ENCODE measurements at regions not wholly inside any gene's neighbourhood (a gene's known extent, or its start where the extent isn't known, plus 50 kb on each side); places are given as distances from the start of the nearest gene placed in this dataset.
"Not testable (repeated sequence)": the region's sequence is repeated elsewhere in the genome, so short reads cannot be mapped to it uniquely, and the experiment has no call there.

DNA sequence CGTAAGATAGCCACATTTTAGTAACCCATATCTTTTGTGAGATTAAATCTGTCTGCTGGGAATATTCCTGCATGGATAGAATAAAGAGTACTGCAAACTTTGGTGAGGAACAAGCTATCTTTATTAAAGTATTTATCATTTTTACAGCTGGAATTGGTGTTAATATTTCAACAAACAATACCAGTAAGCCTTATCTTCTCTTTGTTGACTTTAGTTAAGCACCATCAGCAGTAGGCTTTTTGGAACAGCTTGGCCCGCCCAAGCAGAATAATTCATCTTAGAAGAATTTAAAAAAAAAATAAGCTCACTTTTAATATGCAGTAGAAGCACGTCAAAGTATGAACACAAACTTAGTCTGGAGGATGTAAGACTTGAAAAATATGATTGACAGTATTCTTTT, 917.8 kb upstream of the ADGRB3 start:
- no peak for DNase-seq

DNA sequence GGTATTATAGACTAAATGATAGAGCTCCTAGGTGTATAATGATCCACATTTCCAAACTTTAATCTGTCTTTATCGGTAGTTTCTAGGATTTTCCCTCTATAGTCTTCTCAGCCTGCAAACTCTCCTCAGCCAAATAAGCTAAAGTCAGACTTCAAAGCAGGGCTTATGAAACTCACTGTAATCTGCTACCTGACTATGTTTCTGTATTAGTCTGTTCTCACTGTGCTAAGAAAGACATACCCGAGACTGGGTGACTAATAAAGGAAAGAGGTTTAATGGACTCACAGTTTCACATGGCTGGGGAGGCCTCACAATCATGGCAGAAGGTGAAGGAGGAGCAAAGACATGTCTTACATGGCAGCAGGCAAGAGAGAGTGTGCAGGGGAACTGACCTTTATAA, 928.7 kb upstream of the ADGRB3 start:
- DNase-seq: no peak

DNA sequence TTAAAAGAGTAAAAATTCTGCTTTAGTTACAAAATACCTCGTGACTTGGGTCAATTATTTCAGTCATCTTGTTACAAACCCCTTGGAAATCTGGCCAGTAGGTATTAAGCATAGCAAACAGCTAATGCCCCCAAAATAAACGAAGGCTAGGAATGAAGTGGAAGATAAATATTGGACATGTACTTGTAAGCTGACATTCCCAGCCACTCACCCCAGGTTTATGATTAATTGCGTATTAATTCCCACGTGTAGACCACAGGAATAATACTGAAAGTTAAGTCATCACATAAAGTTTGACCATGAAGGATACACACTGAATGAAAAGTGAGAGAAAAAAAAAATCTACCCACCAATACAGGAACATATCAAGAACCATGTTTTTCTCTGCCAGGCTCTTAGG, 936.5 kb upstream of the ADGRB3 start:
- no peak for DNase-seq

DNA sequence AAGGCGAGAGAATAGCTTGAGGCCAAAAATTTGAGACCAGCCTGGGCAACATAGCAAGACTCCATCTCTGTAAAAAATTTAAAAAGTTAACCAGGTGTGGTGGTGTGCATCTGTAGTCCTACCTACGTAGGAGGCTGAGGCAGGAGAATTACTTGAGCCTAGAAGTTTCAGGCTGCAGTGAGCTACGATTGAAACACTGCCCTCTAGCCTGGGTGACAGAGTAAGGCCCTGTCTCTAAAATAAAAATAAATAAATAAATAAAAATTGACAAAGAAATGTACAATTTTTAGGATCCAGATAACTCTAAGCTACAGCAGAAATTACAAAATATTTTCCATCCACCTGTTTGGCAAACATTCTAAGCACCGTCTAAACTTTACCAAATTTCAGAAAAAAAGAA, 941.0 kb upstream of the ADGRB3 start:
- no peak for DNase-seq

DNA sequence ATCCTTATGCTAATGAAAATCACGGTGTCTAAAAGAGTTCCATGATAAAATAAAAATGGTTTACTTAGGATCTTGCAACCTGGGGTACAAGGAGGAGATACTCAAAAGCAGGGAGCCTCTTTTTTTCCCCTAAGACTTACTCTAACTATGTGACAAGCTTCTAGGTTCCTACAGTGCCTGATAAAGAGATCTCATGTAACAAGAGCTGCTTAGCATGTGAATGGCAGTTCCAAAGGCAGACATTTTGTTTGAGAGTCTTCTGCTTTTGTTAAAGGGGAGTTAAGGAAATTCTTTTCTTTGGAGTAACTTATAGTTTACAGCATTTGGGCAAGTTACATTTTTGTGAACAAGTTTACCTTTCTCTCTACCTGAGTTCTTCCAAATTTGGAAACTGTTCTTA, 945.8 kb upstream of the ADGRB3 start:
- DNase-seq: no peak

DNA sequence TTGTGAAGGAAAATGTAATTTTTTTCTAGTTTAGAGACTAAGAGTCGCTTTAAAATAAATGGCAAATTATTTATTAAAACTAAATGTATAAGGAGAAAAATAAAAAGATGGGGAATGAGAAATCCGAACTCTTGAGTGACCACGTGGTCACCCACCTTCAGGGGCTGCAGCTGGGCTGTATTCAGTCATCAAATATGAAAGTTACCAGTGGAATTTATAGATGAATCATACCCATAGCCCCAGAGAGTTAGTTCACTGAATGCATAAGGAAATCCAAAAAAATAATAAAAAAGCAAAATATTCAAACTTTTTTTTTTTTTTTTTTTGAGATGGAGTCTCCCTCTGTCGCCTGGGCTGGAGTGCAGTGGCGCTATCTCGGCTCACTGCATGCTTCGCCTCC, 947.7 kb upstream of the ADGRB3 start:
- DNase-seq: no peak

DNA sequence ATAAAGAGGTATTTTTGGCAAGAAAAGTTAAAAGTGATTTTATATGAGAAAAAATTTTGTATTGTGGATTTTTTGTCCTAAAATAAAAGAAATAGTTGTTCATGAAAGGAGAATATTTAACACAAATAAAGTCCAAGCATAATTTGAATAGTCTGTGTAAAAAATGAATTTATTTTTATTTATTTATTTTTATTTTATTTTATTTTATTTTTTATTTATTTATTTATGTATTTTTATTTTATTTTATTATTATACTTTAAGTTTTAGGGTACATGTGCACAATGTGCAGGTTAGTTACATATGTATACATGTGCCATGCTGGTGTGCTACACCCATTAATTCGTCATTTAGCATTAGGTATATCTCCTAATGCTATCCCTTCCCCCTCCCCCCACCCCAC, 948.9 kb upstream of the ADGRB3 start:
- DNase-seq: not testable (repeated sequence)

DNA sequence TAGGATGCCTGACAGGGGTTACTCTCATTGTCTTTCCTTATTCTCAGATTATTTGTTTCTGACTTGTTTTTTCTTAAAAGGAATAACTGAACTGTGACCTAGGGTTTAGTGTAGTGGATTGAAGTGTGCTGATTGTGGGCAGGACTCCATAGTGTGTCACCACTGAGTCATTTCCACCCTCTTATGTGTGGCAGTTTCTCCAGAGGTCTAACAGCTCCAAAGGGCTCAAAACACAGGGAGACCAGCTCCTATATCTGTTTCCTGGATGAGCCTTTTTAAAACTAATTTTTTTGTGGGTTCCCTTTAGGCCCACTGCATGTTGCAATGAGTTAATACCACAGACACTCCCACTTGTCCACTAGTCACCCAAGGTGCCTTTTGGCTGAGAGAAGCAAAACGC, 951.1 kb upstream of the ADGRB3 start:
- DNase-seq: no peak

DNA sequence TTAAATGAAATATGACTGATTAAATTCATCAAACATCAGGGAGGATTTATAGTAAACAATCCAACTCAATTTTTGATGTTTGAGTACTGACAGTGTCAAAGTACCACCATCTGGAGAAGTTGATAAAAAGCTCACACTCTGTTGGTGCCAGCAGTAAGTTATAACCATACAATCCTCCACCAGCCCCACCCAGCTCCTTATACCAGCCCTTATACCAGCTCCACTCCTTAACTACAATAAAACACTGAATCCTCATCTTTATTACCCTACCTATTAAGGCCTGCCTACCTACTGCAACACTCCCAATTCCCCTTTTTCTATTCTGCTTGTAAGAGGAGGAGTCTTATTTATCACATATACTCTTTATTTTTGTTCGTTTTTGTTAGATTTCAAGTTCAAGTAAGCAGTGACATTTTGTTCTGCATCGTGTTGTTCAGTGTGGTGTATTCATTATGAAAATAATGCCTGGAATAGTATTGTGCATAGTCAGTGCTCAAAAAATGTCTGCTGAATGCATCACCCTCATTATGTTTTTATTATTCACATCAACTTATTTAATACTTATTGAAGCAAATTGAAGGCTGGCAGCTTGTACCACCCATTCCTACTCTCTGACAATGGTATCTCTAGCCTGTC, 954.7 kb upstream of the ADGRB3 start:
- DNase-seq: no peak

DNA sequence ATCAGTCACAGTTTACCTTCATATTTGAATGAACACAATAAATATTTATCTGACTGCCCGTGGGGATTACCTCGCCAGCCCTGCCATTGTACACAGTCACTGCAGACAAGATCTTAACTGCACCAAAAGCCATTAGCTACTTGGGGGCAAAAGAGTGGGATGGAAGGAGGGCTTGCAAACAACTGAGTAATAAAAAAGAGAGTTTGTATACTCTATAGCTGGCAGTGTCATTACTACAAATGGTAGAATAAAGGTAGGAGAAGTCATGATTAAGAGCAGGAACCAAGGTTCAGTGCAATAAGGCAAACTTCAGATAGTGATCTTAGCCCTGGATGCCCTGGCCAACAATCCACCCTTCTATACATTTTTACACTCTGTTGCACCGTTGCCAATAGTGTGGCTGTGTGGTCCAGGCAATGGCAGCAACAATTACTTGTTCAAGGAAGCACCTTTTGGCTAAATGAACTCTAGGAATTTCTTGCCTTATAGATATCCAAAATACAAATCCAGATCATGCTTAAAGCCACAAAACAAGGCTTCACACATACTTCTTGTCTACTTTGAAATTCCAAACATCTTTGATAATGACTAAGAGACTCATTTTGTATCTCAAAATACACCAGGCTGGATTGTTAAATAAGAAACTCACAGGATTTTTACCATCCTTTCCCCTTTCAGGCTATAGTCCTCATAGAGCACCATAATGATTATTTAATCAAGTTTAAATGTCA, 955.4 kb upstream of the ADGRB3 start:
- DNase-seq: no peak

DNA sequence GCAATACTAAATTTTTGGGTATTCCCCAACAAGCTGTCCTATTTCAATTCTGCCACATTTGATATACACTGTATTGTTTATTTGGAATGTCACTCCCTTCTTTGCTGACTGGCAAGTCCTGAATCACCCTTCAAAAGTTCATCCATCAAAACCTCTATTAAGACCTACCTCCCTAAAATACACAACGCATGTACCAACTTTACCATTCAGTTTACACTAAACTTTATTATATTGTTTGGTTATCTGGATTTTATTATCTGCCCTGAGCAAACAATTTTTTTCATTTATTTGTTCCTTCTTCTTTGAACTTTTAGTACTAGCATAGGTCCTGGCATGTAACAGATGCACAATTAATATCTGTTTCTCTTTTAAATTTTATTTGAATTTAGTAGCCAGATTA, 958.2 kb upstream of the ADGRB3 start:
- DNase-seq: no peak

DNA sequence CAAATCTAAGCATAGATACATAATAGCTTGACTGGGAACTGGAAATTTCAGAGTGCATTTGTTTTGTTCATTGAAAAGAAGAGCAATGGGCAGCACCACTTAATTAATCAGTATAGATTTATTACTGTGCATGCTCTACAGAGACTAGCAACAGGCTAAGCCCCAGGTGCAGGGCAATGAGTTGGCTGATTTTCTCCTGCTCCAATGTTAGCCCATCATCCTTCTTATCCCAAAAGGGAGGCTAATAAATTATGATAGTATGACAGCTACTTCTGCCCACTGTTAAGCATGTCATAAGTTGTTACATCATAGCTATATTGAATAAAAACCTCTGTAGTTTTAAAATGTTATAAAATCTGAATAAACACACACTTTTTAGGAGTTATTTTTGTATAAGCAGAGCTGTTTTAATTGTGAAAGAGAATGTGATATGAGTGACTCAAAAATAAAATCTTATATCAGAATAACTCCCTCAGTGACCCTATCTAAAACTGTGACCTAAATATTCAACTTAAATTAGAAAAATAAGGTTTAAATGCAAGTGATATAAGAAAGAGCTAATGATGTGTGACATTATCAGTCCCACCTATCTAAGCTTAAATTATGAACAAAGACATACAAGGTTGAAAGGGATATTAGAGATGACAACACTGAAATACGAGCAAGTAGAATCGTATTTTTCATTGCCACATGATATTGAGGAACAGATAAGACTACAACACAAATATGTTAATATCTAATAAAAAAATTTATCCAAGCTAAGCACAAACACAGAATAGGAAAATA, 967.3 kb upstream of the ADGRB3 start:
- no peak for DNase-seq

DNA sequence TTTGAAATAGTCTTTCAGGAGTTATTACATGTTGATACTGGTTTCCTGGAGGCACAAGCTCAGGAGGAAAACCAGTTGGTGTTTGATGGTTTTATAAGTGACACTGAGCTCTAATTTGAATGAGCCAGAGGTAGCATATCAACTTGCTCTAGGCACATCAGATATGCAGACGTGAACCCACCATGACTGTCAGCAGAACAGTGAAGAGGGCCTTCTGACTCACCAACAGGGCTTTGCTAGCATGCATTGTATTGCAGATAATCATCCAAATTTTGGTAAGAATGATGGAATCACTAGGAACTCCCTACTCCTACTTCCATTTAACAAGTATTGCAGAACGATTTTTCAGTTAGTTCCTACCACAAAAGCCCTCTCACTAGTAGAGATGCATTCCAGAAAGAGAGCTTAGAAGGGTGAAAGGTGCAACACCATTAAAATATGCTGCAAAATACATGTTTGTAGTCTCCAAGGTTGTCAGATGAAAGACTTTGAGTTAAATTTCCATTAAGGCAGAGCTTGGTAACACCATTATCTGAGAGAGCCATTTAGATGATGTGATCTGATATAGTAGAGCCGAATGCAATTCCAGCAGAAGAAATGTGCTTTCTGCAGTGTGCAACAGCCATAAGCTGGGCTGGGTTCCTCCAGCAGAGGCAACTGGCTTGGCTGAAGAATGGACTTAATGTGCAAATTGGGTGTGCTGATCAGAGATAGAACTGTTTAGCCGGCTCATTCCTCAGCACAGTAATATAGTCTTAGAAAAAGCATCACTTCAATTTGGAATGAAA, 968.7 kb upstream of the ADGRB3 start:
- no peak for DNase-seq

DNA sequence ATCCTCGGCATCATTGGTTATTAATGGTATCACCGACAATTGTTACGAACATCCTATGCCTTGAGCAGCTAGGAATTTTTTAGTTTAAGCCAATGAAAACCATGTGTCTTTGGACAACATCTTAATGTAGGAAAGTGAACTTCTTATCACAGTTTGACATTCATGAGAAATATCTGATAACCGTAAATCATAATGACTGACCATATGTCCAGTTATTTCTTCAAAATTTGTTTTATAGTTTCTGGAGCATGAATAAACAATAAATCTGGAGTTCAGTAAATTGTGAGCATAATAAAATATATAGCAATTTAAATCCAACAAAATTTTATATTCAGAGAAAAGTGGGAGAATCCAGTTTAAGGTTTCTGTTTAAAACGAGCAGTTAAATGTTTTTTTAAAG, 970.1 kb upstream of the ADGRB3 start:
- no peak for DNase-seq

DNA sequence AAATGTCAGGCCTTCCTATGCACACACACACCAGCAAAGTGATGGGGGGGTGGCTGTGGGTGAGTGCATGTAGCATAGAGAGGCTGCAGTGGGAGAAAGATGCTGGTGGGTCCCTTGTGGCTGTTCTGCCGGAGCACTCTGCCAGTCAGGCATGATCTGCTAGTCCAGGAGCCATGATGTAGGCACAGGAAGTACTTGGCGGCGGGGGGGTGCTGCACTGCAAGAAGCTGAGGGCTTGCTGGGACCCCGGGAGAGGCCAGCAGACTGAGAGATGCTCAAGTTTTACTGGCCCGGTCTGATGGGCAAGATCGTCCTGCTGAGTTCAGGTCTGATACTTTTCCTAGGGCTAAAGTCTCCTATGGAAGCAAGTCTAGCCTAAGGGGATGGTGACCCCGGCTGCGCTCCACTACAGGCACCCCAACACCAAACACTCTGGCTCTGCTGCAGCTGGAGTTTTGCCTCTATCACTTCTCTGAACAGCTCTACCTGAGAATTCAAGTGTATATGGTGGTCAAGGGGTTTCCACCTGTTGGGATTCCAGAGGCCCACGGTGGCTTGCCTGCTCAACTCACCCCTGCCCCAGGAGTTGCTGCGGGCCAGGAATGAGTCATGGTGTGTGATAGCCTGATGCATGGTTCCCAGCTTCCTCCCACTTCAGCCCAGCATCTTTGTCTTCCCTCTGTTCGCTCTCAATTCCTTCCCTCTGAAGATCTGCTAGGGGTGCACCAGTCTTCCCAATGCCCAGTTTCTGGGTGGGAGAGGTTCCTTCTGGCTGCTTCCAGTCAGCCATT, 971.8 kb upstream of the ADGRB3 start:
- DNase-seq: no peak

DNA sequence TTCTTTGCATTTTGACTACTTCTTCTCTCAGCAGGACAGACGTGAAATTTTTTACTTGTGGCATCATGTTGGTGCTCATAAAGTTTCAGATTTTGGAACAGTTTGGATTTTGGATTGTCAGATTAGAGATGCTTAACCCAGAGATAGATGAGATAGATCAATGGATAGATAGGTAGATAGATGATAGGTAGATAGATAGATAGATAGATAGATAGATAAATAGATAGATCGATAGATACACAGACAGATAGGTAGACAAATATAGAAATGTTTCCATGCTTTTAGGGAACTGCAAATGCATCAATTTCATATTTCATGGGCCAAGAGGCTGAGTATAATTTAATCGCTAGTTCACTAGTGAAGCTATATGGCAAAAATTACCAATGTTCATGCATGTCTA, 981.5 kb upstream of the ADGRB3 start:
- no peak for DNase-seq

DNA sequence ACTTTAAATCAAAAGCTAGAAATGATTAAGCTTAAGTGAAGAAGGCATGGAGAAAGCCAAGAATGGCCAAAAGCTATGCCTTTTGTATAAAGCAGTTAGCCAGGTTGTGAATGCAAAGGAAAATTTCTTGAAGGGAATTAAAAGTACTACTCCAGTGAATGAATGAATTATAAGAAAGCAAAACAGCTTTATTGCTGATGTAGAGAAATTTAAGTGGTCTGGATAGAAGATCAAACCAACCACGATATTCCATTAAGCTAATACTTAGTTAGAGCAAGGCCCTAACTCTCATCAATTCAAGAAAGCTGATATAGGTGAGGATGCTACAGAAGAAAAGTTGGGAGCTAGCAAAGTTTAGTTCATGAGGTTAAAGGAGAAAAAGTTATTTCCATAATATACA, 988.5 kb upstream of the ADGRB3 start:
- no peak for DNase-seq

DNA sequence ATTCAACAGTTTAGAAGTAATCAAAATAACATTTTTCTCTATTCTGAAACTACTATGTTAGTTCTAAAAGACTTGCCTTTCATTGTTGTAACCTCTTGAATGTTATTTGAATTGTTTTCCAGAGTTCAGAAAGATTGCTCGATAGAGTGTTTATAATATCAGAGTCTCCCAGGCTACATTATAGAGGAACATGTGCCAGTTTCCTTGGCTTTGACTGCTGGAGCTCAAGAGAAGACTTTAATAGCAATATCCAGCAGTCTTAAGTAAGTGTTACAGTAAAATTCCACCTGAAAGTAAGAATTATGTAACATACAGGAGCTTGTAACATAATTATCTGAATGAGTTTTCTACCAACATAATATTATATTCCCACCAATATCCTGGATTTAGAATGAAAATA, 991.8 kb upstream of the ADGRB3 start:
- DNase-seq: no peak

DNA sequence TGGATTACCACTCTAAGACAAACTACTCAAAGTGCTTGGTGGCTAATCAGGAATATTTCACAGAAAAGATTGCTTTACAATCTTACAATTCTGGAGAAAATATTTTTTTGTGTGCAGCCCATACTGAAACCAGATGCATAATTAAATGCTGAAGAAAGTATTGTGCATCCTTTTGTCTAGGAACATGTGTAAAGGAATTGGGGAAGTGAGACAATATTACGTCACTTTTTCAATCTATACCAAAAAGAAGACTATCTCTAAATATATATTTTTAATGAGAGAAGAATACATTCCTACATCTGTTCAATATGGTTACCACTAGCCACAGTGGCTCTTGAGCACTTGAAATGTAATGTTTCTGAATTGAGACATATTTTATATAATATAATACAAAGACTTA, 992.5 kb upstream of the ADGRB3 start:
- no peak for DNase-seq

DNA sequence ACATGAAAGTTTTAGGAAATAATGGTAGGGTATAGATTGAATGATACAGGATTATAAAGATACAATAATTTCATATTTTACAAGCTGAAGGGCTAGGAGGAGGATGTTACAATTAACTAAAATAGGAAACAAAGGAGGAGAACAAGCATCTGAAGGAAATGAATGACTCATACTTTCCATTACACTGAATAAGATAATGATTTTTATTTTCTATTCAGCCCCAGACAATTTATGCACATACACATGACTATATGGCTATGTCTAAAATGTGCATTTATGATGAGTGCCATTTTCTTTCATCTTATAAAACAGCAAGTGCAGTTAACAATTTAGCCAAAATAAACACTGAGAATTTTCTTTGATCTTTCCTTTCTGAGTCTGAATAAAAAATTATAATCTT, 994.6 kb upstream of the ADGRB3 start:
- DNase-seq: no peak

DNA sequence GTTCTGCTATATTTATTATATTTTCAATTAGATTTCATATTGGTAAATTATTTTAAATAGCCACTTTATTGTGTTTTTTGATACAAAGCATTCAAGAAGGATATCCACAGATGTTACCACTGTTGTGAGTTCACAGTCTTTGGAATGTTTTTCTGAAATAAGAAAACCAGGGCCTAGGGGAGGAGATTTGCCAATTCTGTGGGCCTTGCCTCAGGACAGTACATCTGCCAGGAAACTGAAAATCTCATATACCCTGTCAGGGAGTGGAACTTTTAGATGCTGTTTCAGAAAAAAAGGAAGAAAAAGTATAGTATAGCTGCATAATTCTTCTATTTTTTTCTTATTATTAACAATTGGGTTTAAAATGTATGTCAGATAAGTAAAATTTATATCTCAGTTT, 995.9 kb upstream of the ADGRB3 start:
- no peak for DNase-seq

DNA sequence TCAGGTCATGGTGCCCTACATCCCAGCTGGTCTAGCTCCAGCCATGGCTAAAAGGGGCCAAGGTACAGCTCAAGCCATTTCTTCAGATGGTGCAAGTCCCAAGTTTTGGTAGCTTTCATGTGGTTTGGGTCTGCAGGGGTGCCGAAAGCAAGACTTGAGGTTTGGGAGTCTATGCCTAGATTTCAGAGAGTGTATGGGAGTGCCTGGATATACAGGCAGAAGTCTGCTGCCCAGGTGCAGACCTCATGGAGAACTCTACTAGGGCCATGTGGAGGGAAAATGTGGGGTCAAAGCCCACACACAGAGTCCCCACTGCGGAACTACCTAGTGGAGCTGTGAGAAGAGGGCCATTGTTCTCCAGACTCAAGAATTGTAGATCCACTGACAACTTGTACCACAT, 1000.9 kb upstream of the ADGRB3 start:
- no peak for DNase-seq

DNA sequence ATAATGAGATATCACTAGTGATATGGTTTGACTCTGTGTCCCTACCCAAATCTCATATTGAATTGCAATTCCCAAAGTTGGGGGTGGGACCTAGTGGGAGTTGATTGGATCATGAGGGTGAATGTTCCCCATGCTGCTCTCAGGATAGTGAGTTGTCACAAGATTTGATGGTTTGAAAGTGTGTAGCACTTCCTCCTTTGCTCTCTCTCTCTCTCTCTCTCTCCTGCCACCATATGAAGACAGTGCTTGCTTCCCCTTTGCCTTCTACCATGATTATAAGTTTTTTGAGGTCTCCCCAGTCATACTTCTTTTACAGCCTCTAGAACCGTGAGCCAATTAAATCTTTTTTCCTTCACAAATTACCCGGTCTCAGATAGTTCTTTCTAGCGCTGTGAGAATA, 1002.0 kb upstream of the ADGRB3 start:
- DNase-seq: no peak
